ENCODE measurements at regions not wholly inside any gene's neighbourhood (a gene's known extent, or its start where the extent isn't known, plus 50 kb on each side); places are given as distances from the start of the nearest gene placed in this dataset.
"Not testable (repeated sequence)": the region's sequence is repeated elsewhere in the genome, so short reads cannot be mapped to it uniquely, and the experiment has no call there.

DNA sequence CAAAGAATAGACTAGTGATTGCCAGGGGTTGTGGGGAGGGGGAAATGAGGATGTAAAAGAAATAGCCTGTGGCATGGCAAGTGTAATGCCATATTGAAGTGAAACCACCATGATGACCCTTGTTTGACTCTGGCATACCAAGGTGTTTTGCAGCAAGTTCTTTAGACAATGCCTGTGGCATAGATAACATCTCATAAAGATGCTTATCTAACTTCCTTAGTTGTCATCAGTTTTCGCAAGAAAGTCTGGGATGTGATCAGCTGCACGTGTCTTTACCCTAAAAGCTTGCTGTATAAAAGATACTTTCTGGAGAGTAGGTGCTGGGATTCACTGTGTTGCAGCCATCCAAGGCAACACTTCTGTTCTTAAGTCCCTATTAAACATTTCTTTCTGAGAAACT is 176.1 kb upstream of the MAGEB16 start:
- DNase-seq (ENCODE audit: low spot score), result no peak

DNA sequence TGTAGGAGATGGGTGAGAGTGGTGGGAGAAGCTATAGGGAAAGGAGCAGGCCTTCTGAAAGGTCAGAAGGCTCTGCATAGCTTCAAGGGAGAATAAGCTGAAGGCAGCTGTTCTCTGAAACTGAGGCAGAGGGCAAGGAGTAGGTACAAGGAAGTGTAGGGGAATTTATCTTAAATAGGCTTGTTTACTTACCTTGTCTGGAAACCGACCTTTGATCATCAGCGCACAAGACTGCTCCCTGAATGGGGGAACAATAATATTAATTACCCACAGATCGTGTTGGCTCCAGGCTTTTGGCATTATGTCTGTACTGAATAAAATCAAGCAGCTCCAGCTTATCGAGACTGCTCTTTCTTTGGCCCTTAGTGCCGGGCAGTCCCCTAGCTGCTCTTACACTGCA is 175.5 kb upstream of the MAGEB16 start:
- DNase-seq (ENCODE audit: low spot score), result no peak

DNA sequence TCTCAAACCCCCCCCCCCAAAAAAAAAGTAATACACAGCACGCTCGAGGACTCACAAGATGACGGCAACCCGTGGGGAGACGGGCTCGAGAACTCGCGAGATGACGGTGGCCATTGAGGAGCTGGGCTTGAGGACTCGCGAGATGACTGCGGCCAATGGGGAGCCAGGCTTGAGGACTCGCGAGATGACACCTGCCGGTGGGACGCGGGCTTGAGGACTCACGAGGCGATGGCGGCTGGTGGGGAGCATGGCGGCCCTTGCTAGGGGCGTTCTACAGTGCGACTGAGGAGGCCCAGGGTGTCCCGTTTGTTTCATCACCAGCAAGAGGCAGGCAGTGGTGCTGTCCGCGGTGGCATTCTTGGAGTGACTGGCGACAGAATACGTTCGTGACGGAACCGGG is 172.4 kb upstream of the MAGEB16 start:
- DNase-seq (ENCODE audit: low spot score), result no peak

DNA sequence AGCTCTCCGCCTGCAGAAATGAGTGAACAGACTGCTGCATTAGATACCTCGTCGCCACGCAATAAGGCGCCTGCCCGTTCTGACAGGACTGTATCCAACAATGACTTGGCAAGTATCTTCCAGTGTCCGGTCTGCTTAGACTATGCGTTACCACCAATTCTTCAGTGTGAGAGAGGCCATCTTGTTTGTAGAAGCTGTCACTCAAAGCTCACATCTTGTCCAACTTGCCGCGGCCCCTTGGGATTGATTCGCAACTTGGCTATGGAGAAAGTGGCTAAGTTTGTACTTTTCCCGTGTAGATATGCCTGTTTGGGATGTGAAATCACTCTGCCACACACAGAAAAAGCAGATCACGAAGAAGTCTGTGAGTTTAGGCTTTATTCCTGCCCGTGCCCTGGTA is 172.0 kb upstream of the MAGEB16 start:
- no peak for DNase-seq (ENCODE audit: low spot score)

DNA sequence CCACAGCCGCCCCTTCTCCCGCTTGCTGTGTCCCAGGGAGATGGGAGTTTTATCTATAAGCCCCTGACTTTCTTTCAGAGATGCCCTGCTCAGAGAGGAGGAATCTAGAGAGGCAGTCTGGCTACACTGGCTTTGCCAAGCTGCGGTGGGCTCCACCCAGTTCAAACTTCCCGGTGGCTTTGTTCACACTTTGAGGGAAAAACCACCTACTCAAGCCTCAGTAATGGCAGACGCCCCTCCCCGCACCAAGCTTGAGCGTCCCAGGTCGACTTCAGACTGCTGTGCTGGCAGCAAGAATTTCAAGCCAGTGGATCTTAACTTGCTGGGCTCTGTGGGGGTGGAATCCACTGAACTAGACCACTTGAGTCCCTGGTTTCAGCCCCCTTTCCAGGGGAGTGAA is 162.2 kb upstream of the MAGEB16 start:
- DNase-seq (ENCODE audit: low spot score), result not testable (repeated sequence)

DNA sequence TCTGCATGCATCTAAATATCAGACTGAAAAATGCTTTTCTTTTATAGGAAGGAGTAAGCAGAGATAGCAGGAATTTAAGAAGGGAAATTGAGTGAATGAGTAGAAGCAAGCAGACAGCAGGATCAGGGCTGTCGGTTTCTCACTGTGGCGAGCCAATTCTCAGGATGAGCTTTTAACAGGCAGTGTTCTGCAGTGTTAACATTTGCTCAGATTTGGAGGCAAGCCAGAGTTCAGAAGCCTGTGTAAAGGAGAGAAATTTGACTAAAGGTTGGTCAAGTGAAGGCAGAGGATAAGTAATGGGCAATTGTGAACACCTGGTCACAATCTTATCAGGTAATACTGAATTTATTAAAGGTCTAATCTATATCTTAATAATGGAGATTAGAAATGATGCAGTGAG is 133.3 kb upstream of the MAGEB16 start:
- no peak for DNase-seq (ENCODE audit: low spot score)

DNA sequence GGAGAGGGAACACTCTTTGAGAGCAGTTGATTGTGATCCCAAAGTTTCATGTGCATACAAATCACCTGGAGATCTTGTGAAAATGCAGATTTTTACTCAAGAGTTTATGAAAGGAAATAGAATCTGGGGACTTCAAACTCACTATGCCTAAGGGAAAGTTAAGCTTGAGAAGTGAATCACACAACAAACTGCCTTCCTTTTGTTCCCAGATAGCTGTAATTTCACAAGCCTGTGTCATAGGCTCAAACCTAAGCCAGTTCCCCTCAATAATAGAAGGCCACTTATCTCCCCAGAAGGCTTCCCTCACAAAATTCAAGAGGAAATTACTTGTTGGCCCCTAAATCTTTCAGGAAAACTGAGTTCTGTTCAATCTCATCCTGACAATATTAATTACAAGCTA is 132.8 kb upstream of the MAGEB16 start:
- no peak for DNase-seq (ENCODE audit: low spot score)

DNA sequence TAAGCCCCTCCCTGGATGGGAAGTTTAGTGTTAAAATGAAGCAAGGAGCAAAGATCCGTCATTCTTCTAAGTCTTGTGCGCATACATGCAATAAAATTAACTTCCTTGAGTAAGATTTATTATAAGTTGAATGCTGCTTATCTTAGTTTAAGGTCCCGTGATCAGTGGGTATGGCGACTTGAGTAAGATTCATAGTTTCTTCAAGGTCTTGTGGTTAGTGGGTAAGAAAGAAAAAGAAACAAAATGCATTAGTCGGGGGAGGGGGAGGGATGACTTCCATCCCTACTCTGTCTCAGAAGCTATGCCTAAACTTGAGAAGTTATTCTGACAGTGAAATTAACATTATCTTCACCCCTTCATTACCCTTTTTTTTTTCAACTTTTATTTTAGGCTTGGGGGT is 127.3 kb upstream of the MAGEB16 start:
- no peak for DNase-seq (ENCODE audit: low spot score)

DNA sequence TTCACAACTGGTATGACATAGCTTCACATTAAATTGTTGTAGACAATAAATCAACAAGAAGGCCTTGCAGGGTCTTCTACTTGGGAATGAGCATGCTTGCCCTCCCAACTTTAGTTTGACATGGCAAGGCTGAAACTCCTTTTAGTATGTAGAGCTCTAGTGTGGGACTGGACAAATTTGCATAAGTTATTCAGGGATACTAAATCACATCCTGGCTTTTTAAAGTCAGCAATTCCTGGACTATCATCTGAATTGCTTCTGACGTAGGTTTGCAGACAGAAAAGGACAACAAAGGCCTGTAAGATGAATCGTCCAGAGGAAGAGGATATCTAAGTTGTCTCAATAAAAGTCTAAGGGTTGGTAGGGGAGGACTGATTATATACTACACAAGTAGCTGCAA is 123.0 kb upstream of the MAGEB16 start:
- no peak for DNase-seq (ENCODE audit: low spot score)

DNA sequence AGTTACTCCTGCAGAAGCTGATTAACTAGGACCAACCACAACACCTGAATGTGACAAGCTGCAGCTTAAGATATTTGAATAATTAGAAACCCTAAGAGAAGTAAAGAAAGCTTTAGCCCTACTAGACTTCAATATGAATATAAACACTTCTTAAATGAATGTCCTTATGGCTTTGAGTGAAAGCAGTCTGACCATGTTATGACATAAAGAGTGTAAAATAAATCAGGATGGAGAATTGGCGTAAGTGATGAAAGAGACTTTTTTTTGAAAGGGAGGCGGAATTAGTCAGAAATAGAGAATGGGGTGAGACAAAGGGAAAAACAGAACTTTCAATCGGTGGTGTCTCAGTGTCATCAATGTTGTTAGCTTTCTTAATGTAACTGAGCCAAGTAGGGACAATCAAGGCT is 117.2 kb upstream of the MAGEB16 start:
- no peak for DNase-seq (ENCODE audit: low spot score)

DNA sequence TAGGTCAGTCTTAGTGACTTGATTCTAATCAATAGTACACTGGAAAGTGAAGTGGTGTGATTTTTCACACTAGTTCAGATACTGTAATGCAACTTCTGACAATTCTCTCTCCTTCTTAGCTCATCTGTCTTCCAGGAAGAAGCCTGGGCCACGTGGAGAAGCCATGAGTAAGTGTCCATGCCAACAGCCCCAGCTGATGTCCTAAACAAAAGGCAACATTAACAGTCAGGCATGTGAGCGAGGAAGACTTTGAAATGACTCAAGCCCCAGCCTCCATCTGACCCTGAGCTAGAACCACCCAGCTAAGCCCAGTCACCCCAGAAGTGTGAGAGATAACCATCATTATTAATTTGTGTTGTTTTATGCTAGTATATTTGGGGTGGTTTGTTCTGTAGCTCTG is 115.7 kb upstream of the MAGEB16 start:
- DNase-seq (ENCODE audit: low spot score), result no peak

DNA sequence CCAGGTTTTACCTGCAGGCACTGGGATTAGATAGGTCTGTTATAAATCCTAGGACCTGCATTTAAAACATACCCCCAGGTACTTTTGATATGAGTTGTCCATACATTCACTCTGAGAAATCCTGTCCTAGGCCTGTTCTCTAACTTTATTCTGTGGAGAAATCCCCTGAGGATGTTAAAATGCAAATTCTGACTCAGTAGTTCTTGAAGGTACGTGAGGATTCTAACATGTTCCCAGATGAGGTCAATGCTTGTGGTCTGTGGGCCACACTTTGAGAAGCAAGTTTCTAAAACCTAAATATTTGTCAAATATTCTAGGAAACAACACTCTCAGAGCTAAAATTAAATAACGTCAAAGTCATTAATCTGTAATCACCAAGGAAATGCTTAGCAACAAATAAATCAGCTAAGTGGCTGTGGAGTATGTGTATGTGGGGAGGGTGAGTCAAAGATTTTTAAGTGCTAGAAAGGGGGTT is 101.3 kb upstream of the MAGEB16 start:
- DNase-seq (ENCODE audit: low spot score), result no peak

DNA sequence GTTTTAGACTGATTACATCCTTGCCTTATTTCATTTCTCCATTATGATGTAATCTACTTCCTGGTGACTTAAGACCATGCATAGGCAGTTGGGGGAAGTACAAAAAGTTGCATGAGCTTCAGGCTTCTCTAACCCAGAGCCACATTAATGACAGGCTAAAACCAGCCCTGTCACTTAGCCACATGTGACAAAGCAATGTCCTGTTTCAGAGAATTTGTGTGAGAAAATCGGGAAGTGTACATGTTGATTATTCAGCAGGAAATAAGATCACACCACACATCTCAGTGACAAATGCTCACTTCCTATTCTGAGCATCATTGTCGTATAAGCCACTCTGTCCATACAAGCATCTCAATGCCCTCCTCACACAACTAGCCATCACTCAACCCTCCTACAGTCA is 98.5 kb upstream of the MAGEB16 start:
- DNase-seq (ENCODE audit: low spot score), result no peak

DNA sequence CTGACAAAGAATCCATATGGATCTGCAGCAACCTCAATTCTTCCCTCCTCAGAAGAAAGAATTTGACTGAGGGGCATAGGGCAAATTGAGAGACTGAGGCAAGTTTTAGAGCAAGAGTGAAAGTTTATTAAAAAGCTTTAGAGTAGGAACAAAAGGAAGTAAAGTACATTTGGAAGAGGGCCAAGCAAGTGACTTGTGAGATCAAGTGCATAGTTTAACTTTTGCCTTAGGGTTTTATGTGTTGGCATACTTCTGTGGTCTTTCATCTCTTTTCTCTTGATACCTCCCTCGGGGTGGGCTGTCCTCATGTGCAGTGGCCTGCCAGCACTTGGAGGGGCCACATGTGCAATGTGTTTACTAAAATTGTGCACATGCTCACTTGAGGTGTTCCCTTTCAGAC is 98.0 kb upstream of the MAGEB16 start:
- DNase-seq (ENCODE audit: low spot score), result no peak

DNA sequence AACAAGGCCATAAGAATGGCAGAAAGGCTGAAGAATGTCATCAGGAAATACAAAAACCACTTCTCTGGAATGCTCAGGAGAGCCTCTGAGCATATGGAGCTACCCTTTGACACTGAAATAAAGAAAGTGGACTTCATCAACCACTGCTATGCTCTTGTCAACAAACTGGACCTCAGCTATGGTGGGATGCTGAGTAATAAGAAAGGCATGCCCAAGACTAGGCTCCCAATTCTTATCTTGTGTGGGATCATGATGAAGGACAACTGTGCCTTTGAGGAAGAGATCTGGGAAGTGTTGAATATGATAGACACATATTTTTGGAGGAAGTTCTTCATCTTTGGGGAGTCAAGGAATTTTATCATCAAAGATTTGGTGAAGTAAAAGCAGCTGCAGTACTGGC is 86.9 kb upstream of the MAGEB16 start:
- DNase-seq (ENCODE audit: low spot score), result no peak

DNA sequence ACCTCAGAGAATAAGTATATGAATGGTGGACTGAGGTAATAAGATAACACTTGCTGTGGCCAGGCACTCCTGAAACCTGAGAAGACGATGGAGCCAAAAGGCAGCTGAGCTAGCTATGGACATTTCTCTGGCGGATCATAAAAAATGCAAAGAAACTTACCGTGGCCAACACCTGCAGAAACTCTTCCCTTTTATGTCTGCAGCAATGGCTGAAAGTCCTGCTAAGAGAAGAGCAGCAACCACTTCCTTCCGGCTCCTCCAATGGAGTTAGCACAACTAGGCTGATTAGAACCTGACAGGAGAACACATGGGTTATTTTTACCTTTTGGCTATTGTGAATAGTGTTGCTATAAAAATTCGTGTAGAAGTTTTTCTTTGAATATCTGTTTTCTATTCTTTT is 76.0 kb upstream of the MAGEB16 start:
- DNase-seq (ENCODE audit: low spot score), result no peak

DNA sequence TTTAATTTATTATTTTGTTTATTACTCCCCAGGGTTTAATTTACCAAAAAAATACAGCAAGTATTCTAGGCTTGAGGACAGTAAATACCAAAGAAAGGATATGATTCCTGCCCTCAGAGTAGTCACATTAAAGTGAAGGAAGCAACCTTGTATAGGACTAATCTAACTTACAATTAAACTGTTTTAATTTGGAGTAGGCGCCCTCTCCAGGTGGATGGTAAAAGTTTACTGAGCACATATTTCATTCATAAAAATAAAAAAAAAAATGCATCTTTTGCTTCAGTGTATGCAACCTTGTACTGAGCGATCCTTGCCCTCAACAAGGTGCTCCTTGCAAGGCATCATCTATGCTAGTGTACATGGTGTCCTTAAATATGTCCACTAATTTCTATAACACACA is 72.0 kb upstream of the MAGEB16 start:
- DNase-seq (ENCODE audit: low spot score), result no peak

DNA sequence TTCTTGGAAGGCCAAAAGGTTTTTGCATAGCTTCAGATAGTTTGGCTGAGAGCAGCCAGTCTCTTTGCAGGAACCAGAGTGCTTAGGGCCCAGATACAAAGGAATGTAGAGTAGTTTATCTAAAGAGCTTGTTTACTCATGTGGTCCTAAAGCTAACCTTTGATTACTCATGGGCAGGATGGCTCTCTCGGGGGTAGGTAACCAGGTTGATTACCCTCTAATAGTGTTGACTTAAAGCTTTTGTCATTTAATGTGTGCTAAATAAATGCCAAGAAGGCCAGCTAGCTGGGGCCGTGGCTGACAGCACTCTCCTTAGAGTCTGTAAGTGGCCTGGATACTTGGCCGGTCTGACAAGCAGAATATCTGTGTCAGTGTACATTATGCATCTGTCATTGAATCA is 69.7 kb upstream of the MAGEB16 start:
- DNase-seq (ENCODE audit: low spot score), result no peak

DNA sequence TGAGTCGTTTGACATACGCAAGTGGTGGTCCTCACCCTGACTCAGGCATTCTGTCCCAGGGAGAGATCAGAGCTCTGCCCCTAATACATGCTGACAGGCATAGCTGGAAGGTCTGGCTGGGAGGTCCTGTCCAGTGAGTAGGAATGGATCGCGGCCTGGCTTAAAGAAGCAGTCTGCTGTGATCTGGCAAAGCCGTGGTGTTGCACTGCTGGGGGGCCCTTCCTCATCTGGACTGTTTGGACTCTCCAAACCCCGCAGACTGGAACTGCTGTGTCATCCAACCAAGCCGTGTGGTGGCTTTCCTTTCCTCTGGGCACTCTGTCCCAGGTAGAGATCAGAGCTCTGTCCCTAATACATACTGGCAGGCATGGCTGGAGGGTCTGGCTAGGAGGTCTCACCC is 64.3 kb upstream of the MAGEB16 start:
- DNase-seq (ENCODE audit: low spot score), result no peak

DNA sequence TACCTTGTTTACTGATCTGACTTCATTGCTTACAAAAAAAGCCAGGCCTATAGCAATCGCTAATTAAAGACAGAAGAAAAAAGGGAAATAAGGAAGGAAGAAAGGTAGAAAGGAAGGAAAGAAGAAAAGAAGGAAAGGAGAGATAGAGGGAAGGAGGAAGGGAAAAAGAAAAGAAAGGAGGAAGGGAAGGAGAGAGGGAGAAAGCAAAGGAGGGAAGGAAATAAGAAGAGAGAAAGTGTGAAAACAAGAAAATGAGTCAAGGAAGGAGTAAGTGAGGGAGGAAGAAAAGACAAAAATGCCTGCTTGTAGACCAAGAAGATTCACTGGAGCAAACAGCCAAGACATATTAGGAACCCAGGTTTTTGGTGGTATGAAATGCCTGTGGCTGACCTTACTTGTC is 57.0 kb upstream of the MAGEB16 start:
- DNase-seq (ENCODE audit: low spot score), result no peak

DNA sequence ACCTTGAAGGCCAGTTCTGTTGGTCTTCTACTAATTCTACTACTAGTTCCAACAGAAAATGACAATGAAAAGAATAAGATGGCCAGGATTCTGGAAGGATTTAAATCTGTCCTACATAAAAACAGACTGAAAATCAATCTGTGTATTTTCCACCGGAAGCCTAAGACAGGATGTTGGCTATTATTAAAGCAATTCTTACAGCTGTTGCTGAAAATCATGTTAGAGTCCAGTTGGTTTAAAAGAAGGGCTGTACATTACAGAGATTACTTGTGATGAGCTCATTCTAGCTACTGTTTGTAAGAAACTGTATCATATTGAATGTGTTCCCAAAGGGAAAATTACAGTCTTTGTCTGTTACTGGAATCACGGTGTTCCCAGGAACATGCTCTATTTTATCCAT is 54.8 kb upstream of the MAGEB16 start:
- DNase-seq (ENCODE audit: low spot score), result no peak
